Glutamatergic neuron (in vitro differentiated cells): ENCODE measurements at regions not wholly inside any gene's neighbourhood (a gene's known extent, or its start where the extent isn't known, plus 50 kb on each side); places are given as distances from the start of the nearest gene placed in this dataset.
A peak's percentile ranks its signal among the peaks of the same experiment; 100 is the strongest.

Source experiments
- DNase-seq: peaks from one replicate; pipeline ENCODE4 v3.0.0; 2022
- H3K27ac Mint-ChIP-seq: one replicate; pipeline ENCODE4 v1.8.0; 2020; ENCODE audit warnings: mild to moderate bottlenecking, mixed read lengths, inconsistent platforms; ENCODE audit not compliant: unreplicated experiment
- H3K27me3 Mint-ChIP-seq: one replicate; pipeline ENCODE4 v1.8.0; 2020; ENCODE audit warnings: mild to moderate bottlenecking, moderate library complexity, mixed read lengths, inconsistent platforms; ENCODE audit not compliant: unreplicated experiment
- H3K36me3 Mint-ChIP-seq: one replicate; pipeline ENCODE4 v1.8.0; 2020; ENCODE audit warnings: mild to moderate bottlenecking, mixed read lengths, inconsistent platforms; ENCODE audit not compliant: unreplicated experiment
- H3K4me1 Mint-ChIP-seq: one replicate; pipeline ENCODE4 v1.8.0; 2020; ENCODE audit warnings: mild to moderate bottlenecking, low read depth, mixed read lengths, inconsistent platforms; ENCODE audit not compliant: unreplicated experiment
- H3K4me3 Mint-ChIP-seq: one replicate; pipeline ENCODE4 v1.8.0; 2020; ENCODE audit warnings: mild to moderate bottlenecking, mixed read lengths, inconsistent platforms; ENCODE audit not compliant: unreplicated experiment
- H3K9me3 Mint-ChIP-seq: one replicate; pipeline ENCODE4 v1.8.0; 2020; ENCODE audit warnings: mild to moderate bottlenecking, moderate library complexity, mixed read lengths, inconsistent platforms; ENCODE audit not compliant: unreplicated experiment
- TF ChIP-seq, protein P1 (sequence below): fragments of 200-600 bp; sonication (generic); IDR thresholded peaks from one replicate; pipeline ENCODE4 v1.5.0; 2021; ENCODE audit not compliant: partially characterized antibody, unreplicated experiment

DNA sequence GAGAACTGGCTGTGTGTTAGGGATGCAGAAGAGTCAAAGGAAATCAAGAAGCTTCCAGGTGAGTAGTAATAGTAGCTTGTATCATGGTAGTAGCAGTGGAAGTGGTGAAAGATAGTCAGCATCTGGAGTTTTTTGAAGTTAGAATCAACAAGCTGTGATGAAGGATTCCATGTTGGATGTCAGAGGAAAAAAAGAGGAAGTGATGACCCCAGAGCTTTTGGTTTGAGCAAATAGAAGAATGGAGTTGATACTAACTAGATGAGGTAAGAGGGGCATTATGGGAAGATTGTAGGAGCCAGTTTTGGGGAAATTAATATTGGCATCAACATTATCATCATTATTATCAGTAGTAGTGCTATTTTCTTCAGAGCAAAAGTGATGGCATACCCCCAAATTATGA is 542.2 kb downstream of the XIRP2 start:
- H3K27me3 Mint-ChIP-seq: no peaks in the 10 kb centered on the region
- H3K9me3 Mint-ChIP-seq: no peaks in the 10 kb centered on the region
- no peak overlapping the region for H3K27ac Mint-ChIP-seq
- TF ChIP-seq, protein P1, sequence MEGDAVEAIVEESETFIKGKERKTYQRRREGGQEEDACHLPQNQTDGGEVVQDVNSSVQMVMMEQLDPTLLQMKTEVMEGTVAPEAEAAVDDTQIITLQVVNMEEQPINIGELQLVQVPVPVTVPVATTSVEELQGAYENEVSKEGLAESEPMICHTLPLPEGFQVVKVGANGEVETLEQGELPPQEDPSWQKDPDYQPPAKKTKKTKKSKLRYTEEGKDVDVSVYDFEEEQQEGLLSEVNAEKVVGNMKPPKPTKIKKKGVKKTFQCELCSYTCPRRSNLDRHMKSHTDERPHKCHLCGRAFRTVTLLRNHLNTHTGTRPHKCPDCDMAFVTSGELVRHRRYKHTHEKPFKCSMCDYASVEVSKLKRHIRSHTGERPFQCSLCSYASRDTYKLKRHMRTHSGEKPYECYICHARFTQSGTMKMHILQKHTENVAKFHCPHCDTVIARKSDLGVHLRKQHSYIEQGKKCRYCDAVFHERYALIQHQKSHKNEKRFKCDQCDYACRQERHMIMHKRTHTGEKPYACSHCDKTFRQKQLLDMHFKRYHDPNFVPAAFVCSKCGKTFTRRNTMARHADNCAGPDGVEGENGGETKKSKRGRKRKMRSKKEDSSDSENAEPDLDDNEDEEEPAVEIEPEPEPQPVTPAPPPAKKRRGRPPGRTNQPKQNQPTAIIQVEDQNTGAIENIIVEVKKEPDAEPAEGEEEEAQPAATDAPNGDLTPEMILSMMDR: no peak
- H3K4me1 Mint-ChIP-seq: no peaks in the 10 kb centered on the region
- H3K4me3 Mint-ChIP-seq: no peak overlapping the region
- no peaks in the 10 kb centered on the region for H3K36me3 Mint-ChIP-seq
- DNase-seq: no peak

DNA sequence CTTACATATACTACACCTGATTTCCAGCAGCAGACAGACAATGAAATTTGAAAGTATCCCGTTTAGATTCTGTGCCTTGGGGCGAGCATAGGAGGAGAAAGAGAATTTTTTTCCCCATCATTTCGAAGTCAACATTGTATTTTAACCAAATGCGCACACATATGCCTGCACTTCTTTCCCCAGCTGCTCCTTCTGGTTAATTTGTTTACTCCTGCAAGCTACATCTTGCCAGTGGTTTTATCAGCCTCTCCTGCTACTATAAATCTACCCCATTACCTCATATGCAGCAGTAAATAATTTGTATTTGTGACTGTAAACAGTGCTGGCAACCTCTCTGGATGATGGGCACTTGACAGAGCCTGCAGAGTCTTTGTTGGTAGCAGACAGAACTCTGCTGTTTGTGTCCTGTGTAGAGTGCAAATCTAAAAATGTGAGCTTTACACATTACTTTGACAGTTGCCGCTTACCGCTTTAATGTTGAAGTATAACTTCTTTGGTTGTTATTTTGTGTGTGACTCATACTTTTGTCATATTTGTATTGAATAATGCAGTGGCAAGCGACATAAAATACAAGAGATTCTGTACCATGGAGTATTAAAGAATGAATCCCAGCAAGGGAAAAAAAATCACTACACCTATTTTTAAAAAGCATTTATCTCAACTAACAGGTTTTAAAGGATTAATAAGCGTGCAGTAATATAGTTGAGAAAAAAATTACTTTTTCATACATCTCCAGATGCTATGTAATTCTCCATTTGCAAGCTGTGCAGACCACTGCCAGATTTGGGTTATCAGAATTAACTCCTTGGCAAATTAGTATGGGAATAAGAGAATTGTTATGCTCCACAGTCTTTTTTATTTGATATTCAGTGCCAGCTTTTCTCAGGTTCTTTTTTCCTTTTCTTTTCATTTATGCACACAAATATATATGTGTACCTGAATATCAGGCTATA is 536.8 kb downstream of the XIRP2 start:
- H3K27me3 Mint-ChIP-seq: no peaks in the 10 kb centered on the region
- no peak for DNase-seq
- H3K36me3 Mint-ChIP-seq: no peaks in the 10 kb centered on the region
- H3K4me3 Mint-ChIP-seq: peak overlapping the region; percentile 14
- H3K4me1 Mint-ChIP-seq: peaks cover 17% of the 10 kb centered on the region
- no peaks in the 10 kb centered on the region for H3K9me3 Mint-ChIP-seq
- peak overlapping the region; percentile 75 for H3K27ac Mint-ChIP-seq
- TF ChIP-seq, protein P1: no peak

DNA sequence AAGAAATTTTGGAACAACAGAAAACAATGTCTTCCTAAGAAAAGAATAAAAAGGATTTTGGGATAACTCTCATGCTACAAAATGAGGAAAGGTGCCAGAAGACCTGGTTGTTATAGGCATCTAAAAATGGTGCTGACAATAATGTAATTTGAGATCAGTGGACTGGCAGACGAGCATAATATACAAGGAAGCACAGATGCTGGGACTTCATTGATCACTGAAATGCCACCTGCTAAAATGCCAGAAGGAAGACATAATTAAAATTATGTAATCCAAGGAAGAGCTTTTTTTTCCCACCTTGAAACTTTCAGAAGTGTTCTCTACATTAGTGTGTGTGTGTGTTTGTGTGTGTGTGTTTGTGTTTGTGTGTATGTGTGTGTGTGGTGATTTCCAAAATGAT is 535.9 kb downstream of the XIRP2 start:
- TF ChIP-seq, protein P1: no peak
- DNase-seq: no peak
- no peak overlapping the region for H3K4me3 Mint-ChIP-seq
- no peaks in the 10 kb centered on the region for H3K27me3 Mint-ChIP-seq
- H3K9me3 Mint-ChIP-seq: no peaks in the 10 kb centered on the region
- no peaks in the 10 kb centered on the region for H3K36me3 Mint-ChIP-seq
- peaks cover 17% of the 10 kb centered on the region for H3K4me1 Mint-ChIP-seq
- H3K27ac Mint-ChIP-seq: peak overlapping the region; percentile 75

DNA sequence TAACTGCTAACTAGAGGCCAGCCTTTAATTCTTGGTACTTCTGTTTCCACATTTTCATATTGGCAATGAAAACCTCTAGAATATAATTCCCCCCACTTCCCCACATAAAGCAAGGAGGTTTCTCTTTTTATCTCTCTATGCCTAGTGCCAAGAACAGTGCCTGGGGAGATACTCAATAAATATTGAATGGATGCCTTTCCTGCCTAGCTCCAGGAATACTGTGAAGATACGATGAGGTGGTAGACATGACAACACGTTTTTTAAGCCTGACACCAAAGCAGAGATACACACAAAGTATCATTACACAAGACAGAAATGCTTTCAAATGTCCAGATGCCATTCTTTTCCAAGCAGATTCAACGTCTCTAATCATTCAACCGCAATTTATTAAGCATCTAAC is 535.5 kb downstream of the XIRP2 start:
- no peaks in the 10 kb centered on the region for H3K36me3 Mint-ChIP-seq
- H3K4me3 Mint-ChIP-seq: no peak overlapping the region
- no peak for DNase-seq

More for the DNA sequence above, 535.5 kb downstream of the XIRP2 start:
- Mint-ChIP-seq H3K27me3 (no peaks in the 10 kb centered on the region), H3K27ac (peak overlapping the region; percentile 83), H3K9me3 (no peaks in the 10 kb centered on the region), H3K4me1 (peaks cover 17% of the 10 kb centered on the region)
- TF ChIP-seq, protein P1: no peak
